ENCODE measurements at regions not wholly inside any gene's neighbourhood (a gene's known extent, or its start where the extent isn't known, plus 50 kb on each side); places are given as distances from the start of the nearest gene placed in this dataset.

- no peak for DNase-seq
Observed at GRCh38 chr2:12396699-12397098, 320.0 kb upstream of the TRIB2 start.

- no peak for DNase-seq
Observed at GRCh38 chr2:12397854-12398253, 318.9 kb upstream of the TRIB2 start.

- DNase-seq, result no peak
Observed at GRCh38 chr2:12399240-12399639, 317.5 kb upstream of the TRIB2 start.

- DNase-seq, result no peak
Observed at GRCh38 chr2:12400543-12400942, 316.2 kb upstream of the TRIB2 start.

- DNase-seq, result no peak
Observed at GRCh38 chr2:12402440-12403139, 314.1 kb upstream of the TRIB2 start.

GRCh38 chr2:12404497-12404896 is 312.2 kb upstream of the TRIB2 start:
- no peak for DNase-seq

- no peak for DNase-seq
Observed at GRCh38 chr2:12407160-12407559, 309.6 kb upstream of the TRIB2 start.

- no peak for DNase-seq
Observed at GRCh38 chr2:12412898-12413305, 303.8 kb upstream of the TRIB2 start.

- DNase-seq, result no peak
Observed at GRCh38 chr2:12415536-12415935, 301.2 kb upstream of the TRIB2 start.

- no peak for DNase-seq
Observed at GRCh38 chr2:12416600-12416999, 300.1 kb upstream of the TRIB2 start.

- no peak for DNase-seq
Observed at GRCh38 chr2:12417786-12418185, 298.9 kb upstream of the TRIB2 start.

- DNase-seq, result no peak
Observed at GRCh38 chr2:12419803-12420202, 296.9 kb upstream of the TRIB2 start.

- no peak for DNase-seq
Observed at GRCh38 chr2:12421046-12421445, 295.7 kb upstream of the TRIB2 start.

GRCh38 chr2:12424219-12424618 is 292.5 kb upstream of the TRIB2 start:
- no peak for DNase-seq

GRCh38 chr2:12424809-12425208 is 291.9 kb upstream of the TRIB2 start:
- DNase-seq, result no peak

GRCh38 chr2:12428324-12428723 is 288.4 kb upstream of the TRIB2 start:
- DNase-seq, result no peak

- no peak for DNase-seq
Observed at GRCh38 chr2:12428786-12429185, 287.9 kb upstream of the TRIB2 start.

GRCh38 chr2:12429779-12430406 is 286.8 kb upstream of the TRIB2 start:
- DNase-seq, result no peak

GRCh38 chr2:12430407-12431133 is 286.2 kb upstream of the TRIB2 start:
- no peak for DNase-seq

GRCh38 chr2:12432985-12433625 is 283.6 kb upstream of the TRIB2 start:
- no peak for DNase-seq

- no peak for DNase-seq
Observed at GRCh38 chr2:12433626-12433990, 283.1 kb upstream of the TRIB2 start.

GRCh38 chr2:12434630-12435098 is 282.1 kb upstream of the TRIB2 start:
- DNase-seq, result no peak

GRCh38 chr2:12435430-12436222 is 281.1 kb upstream of the TRIB2 start:
- no peak for DNase-seq

Measured in NCI-H774 (cell line).